ENCODE measurements at regions not wholly inside any gene's neighbourhood (a gene's known extent, or its start where the extent isn't known, plus 50 kb on each side); places are given as distances from the start of the nearest gene placed in this dataset.

DNA sequence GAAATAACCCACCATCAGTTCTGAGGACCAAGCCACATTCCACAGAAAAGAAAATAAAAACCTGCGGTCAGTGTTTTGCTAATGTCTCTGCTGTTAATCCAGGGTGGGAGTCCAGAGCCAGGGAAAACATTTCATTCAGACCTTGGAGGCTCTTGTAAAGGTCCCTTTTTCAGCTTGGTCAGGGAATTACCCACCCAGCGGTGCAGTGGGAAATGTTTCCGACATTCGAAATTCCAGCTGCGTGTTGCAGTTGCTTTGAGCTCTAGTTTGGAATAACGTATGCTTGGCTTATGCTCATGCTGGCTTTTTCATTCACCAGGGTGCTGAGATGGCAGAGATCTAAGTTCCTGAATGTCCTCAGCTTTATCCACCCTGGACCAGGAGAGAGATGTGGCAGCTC lies 219.1 kb downstream of the TRIB2 start:
- H2AFZ ChIP-seq (ENCODE audit: insufficient read depth, low read depth, low read length, poor library complexity, severe bottlenecking) = no peak overlapping the region
- no peaks in the 10 kb centered on the region for H3K79me2 ChIP-seq (ENCODE audit: control insufficient read depth, insufficient read depth, low read length)
- no peaks in the 10 kb centered on the region for H3K9me3 ChIP-seq (ENCODE audit: control extremely low read depth in 1 of 3, control insufficient read depth in 2 of 3, insufficient read depth in 1 of 3, low read length in 2 of 3)
- intact Hi-C loops (cut with micrococcal nuclease) = no loop called here
- H3K27ac Mint-ChIP-seq = no peak overlapping the region
- H3K27me3 ChIP-seq (replicated peaks in 1 of 4; ENCODE audit: control extremely low read depth in 1 of 4, control insufficient read depth in 3 of 4, insufficient read depth in 4 of 4, low read length in 3 of 4) = no peaks in the 10 kb centered on the region
- peaks cover 7% of the 10 kb centered on the region for H3K27me3 Mint-ChIP-seq
- H3K4me3 Mint-ChIP-seq = no peak overlapping the region
- H3K4me2 ChIP-seq (replicated peaks; ENCODE audit: low read depth, low read length, poor library complexity, severe bottlenecking) = no peak overlapping the region
- H3K4me1 ChIP-seq (ENCODE audit: control insufficient read depth in 2 of 2, insufficient read depth in 2 of 2, low read length in 2 of 2) = peaks cover 0 to 6% of the 10 kb centered on the region in 2 donors
- ATAC-seq (ENCODE audit: low read depth) = no peak
- ChIA-PET POLR2A (no interaction called here), CTCF (no interaction called here)
- DNase-seq = no peak
- H4K20me1 ChIP-seq (ENCODE audit: control insufficient read depth, insufficient read depth, low read length, poor library complexity, severe bottlenecking) = no peaks in the 10 kb centered on the region
- no peak overlapping the region for H3K4me3 ChIP-seq (ENCODE audit: control extremely low read depth in 1 of 5, extremely low read depth in 1 of 5, insufficient read depth in 1 of 5, low read depth in 2 of 5, low read length in 4 of 5)
- H3K9me3 Mint-ChIP-seq (ENCODE audit: insufficient read depth) = no peaks in the 10 kb centered on the region
- 96% methylated on average over 6 of the region's 6 CpGs for WGBS (ENCODE audit: insufficient coverage)
- H3K36me3 ChIP-seq (replicated peaks in 1 of 2; ENCODE audit: control extremely low read depth in 1 of 2, control insufficient read depth in 1 of 2, extremely low read depth in 1 of 2, insufficient read depth in 2 of 2, low read length in 1 of 2) = no peaks in the 10 kb centered on the region
- TF ChIP-seq EZH2 (IDR thresholded peaks at IDR 0.05; ENCODE audit: borderline replicate concordance, insufficient read depth, low read depth, low read length, poor library complexity, severe bottlenecking) = no peak
- TF ChIP-seq, protein P1, sequence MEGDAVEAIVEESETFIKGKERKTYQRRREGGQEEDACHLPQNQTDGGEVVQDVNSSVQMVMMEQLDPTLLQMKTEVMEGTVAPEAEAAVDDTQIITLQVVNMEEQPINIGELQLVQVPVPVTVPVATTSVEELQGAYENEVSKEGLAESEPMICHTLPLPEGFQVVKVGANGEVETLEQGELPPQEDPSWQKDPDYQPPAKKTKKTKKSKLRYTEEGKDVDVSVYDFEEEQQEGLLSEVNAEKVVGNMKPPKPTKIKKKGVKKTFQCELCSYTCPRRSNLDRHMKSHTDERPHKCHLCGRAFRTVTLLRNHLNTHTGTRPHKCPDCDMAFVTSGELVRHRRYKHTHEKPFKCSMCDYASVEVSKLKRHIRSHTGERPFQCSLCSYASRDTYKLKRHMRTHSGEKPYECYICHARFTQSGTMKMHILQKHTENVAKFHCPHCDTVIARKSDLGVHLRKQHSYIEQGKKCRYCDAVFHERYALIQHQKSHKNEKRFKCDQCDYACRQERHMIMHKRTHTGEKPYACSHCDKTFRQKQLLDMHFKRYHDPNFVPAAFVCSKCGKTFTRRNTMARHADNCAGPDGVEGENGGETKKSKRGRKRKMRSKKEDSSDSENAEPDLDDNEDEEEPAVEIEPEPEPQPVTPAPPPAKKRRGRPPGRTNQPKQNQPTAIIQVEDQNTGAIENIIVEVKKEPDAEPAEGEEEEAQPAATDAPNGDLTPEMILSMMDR (IDR thresholded peaks at IDR 0.05) = no peak
- H3K9ac ChIP-seq (ENCODE audit: low read length) = no peak overlapping the region
- no peak overlapping the region for H3K27ac ChIP-seq (ENCODE audit: low read length in 2 of 2)
- peaks cover 4% of the 10 kb centered on the region for H3K4me1 Mint-ChIP-seq

DNA sequence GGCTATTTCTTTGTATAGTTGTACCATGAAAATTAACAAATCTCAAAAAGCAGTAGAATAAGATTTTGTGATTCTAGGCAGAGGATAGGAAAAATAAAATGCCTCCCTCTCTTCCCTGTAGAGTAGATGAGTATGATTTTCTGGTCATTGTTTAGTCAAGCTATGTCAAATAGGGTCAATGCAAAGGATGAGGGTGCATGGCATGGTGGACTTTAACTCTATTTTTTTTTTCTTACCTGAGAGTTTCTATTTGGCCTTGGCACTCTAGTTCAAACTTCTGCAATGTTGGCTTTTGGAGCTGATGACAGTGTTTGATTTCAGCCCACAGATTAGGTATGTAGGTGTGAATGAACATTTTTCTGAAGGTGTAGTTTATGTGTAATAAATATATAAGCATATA lies 224.5 kb downstream of the TRIB2 start:
- DNase-seq = no peak
- intact Hi-C loops (cut with micrococcal nuclease) = no loop called here
- H4K20me1 ChIP-seq (ENCODE audit: control insufficient read depth, insufficient read depth, low read length, poor library complexity, severe bottlenecking) = no peaks in the 10 kb centered on the region

More for the DNA sequence above, 224.5 kb downstream of the TRIB2 start:
- Histone ChIP-seq H3K79me2 (ENCODE audit: control insufficient read depth, insufficient read depth, low read length) (no peaks in the 10 kb centered on the region), H3K36me3 (replicated peaks in 1 of 2; ENCODE audit: control extremely low read depth in 1 of 2, control insufficient read depth in 1 of 2, extremely low read depth in 1 of 2, insufficient read depth in 2 of 2, low read length in 1 of 2) (no peaks in the 10 kb centered on the region), H3K9me3 (ENCODE audit: control extremely low read depth in 1 of 3, control insufficient read depth in 2 of 3, insufficient read depth in 1 of 3, low read length in 2 of 3) (peaks cover 0 to 5% (median 4%) of the 10 kb centered on the region in 3 donors), H3K4me3 (ENCODE audit: control extremely low read depth in 1 of 5, extremely low read depth in 1 of 5, insufficient read depth in 1 of 5, low read depth in 2 of 5, low read length in 4 of 5) (no peak overlapping the region), H3K27me3 (replicated peaks in 1 of 4; ENCODE audit: control extremely low read depth in 1 of 4, control insufficient read depth in 3 of 4, insufficient read depth in 4 of 4, low read length in 3 of 4) (no peaks in the 10 kb centered on the region), H3K9ac (ENCODE audit: low read length) (no peak overlapping the region), H3K4me1 (ENCODE audit: control insufficient read depth in 2 of 2, insufficient read depth in 2 of 2, low read length in 2 of 2) (no peaks in the 10 kb centered on the region), H2AFZ (ENCODE audit: insufficient read depth, low read depth, low read length, poor library complexity, severe bottlenecking) (no peak overlapping the region), H3K4me2 (replicated peaks; ENCODE audit: low read depth, low read length, poor library complexity, severe bottlenecking) (no peak overlapping the region), H3K27ac (ENCODE audit: low read length in 2 of 2) (no peak overlapping the region)
- H3K4me3 Mint-ChIP-seq = no peak overlapping the region
- POLR2A ChIA-PET = no interaction called here
- no peaks in the 10 kb centered on the region for H3K9me3 Mint-ChIP-seq (ENCODE audit: insufficient read depth)
- ATAC-seq (ENCODE audit: low read depth) = no peak
- H3K27me3 Mint-ChIP-seq = peaks cover 3% of the 10 kb centered on the region
- no peak for TF ChIP-seq EZH2 (IDR thresholded peaks at IDR 0.05; ENCODE audit: borderline replicate concordance, insufficient read depth, low read depth, low read length, poor library complexity, severe bottlenecking)
- TF ChIP-seq, protein P1 (IDR thresholded peaks at IDR 0.05) = no peak
- H3K4me1 Mint-ChIP-seq = no peaks in the 10 kb centered on the region
- no peak overlapping the region for H3K27ac Mint-ChIP-seq
- CTCF ChIA-PET = no interaction called here

Measured in B cell (primary cell).